SJSA1 (cell line): ENCODE measurements at regions not wholly inside any gene's neighbourhood (a gene's known extent, or its start where the extent isn't known, plus 50 kb on each side); places are given as distances from the start of the nearest gene placed in this dataset.

Source experiments
- DNase-seq, 2 experiments: peaks; one replicate each; pipeline ENCODE4 v3.0.0-alpha.2; 2015 to 2020; ENCODE audit warnings: low spot score in 2 of 2, low read depth in 1 of 2
- H3K27ac ChIP-seq: fragments of 250-450 bp; sonication (Bioruptor Pico); 2 replicates; pipeline ENCODE4 v1.5.1; 2020; ENCODE audit warnings: mild to moderate bottlenecking, moderate library complexity
- H3K27me3 ChIP-seq: fragments of 250-450 bp; sonication (Bioruptor Pico); replicated peaks from 2 replicates; pipeline ENCODE4 v1.5.1; 2020; ENCODE audit warnings: mild to moderate bottlenecking, moderate library complexity
- H3K36me3 ChIP-seq: fragments of 250-450 bp; sonication (Bioruptor Pico); 2 replicates; pipeline ENCODE4 v1.5.1; 2020; ENCODE audit warnings: mild to moderate bottlenecking
- H3K4me1 ChIP-seq: fragments of 250-450 bp; sonication (Bioruptor Pico); replicated peaks from 2 replicates; pipeline ENCODE4 v1.6.1; 2021; ENCODE audit warnings: mild to moderate bottlenecking
- H3K4me3 ChIP-seq: fragments of 250-450 bp; sonication (Bioruptor Pico); 2 replicates; pipeline ENCODE4 v1.5.1; 2020; ENCODE audit warnings: mild to moderate bottlenecking
- H3K9me3 ChIP-seq: fragments of 250-450 bp; sonication (Bioruptor Pico); replicated peaks from 2 replicates; pipeline ENCODE4 v1.5.1; 2020; ENCODE audit warnings: mild to moderate bottlenecking

DNA sequence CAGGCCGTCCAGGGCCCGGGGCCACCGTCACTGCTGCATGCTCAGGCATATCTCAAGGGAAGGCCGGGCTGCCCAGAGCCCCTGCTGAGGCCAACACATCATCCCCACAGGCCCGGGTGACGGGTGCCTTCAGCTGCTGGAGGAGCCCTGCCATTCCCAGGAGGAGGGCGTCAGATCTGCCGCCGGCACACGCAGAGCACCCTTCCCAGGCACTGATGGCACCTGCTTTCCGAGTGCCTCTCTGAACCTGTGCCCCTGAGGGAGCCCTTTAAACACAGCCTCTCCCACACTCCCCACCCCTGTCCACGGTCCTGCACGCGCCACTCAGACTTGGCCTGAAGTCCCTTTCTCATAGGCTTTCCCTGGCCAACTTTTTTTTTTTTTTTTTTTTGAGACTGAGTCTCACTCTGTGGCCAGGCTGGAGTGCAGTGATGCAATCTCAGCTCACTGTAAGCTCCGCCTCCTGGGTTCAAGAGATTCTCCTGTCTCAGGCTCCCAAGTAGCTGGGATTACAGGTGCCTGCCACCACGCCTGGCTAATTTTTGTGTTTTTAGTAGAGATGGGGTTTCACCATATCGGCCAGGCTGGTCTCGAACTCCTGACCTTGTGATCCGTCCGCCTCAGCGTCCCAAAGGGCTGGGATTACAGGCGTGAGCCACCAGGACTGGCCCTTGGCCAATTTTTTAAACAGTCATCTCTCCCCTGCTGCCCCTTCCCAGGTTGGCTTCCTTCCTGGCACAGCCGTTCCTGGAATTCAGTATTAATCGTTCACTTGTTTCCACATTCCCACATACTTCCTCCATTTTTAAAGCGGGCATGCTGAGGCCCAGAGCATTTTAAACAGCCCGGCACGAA, 211.7 kb downstream of the NDUFA10 start:
- Histone ChIP-seq H3K27ac (no peak overlapping the region), H3K36me3 (no peaks in the 10 kb centered on the region), H3K27me3 (no peaks in the 10 kb centered on the region; the same call in 1 of the 2 replicates), H3K4me3 (no peak overlapping the region), H3K4me1 (no peaks in the 10 kb centered on the region), H3K9me3 (no peaks in the 10 kb centered on the region; the same call in 1 of the 2 replicates)
- DNase-seq = peak in 1 of 2 experiments; percentile 35

DNA sequence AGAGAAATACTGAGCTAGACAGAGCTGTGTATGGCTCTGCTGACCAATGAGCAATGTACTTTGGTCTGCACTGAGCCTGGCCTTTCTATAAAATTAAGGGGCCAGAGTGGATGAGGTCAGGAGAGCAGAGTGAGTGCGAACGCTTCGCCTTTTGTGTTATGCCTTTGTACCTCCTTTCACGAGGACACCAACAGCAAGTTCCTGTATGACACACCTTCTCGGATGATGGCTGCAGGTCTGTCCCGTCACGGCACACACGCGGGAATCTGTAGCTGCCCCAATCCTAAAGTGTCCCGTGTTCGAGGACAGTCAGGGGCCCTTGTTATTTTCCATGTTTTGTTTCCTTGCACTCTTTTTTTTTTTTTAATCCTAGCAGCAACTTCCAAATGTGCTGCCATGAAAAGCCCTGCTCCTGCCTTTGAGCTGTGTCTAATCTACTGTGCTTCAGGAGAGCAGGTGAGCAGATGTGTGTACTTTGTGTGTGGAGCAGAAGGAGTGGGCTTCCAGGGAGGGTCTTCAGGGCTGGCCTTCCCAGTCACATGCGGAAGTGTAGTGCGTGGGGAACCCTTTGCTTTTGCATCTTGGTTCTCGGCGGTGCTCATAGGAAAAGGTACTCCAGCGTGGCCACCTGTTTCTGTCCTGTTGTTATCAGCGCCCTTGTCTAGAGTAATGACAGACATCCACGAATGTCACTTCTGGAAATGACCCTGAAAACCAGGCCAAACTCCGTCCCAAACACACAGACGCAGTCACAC, 213.2 kb downstream of the NDUFA10 start:
- Histone ChIP-seq H3K4me1 (no peaks in the 10 kb centered on the region), H3K27me3 (peaks cover 5% of the 10 kb centered on the region), H3K4me3 (no peak overlapping the region), H3K27ac (no peak overlapping the region), H3K36me3 (no peaks in the 10 kb centered on the region), H3K9me3 (no peaks in the 10 kb centered on the region; the same call in 1 of the 2 replicates)
- peak in 1 of 2 experiments; percentile 21 for DNase-seq

DNA sequence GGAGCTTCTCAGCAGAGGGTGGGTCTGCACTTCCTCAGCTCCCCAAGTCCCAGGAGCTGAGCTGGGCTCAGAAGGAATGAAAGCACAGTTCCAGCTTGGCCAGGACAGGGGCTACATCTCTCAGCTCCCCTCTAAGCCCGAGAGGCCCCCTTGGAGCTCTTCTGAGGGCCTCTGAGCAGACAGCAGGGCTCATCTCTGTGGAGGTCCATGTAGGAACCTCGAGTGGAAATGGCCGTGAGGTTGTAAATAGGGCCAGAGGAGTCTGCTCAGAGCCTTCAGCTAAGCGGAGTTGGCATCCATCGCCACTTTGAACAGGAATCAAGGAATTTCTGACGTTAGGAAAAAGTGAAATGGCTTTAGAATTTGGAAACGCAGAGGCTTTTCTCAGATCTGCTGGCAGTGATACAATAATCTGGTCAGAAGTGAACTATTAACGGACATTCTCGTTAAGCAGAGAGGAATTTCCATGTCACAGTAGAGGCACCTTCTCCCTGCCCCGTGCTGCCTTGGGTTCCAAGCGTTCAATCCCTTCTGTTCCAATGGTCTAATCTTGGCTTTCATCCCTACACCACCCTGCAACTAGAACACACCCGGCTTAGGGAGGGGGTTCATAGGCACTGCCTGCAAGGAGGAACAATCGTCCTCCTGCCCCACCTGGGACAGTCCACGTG, 213.9 kb downstream of the NDUFA10 start:
- DNase-seq = peak in 1 of 2 experiments; percentile 23
- Histone ChIP-seq H3K36me3 (no peaks in the 10 kb centered on the region), H3K4me3 (no peak overlapping the region), H3K4me1 (no peaks in the 10 kb centered on the region), H3K27me3 (peaks cover 5% of the 10 kb centered on the region), H3K27ac (no peak overlapping the region), H3K9me3 (no peaks in the 10 kb centered on the region; the same call in 1 of the 2 replicates)

GRCh38 chr2:239809391-239809790, 215.8 kb downstream of the NDUFA10 start:
- no peaks in the 10 kb centered on the region for H3K36me3 ChIP-seq
- H3K9me3 ChIP-seq = no peaks in the 10 kb centered on the region
- DNase-seq = peak in 1 of 2 experiments; percentile 31
- H3K27ac ChIP-seq = no peak overlapping the region
- no peak overlapping the region for H3K4me3 ChIP-seq
- H3K27me3 ChIP-seq = peaks cover 5% of the 10 kb centered on the region
- H3K4me1 ChIP-seq = no peaks in the 10 kb centered on the region

DNA sequence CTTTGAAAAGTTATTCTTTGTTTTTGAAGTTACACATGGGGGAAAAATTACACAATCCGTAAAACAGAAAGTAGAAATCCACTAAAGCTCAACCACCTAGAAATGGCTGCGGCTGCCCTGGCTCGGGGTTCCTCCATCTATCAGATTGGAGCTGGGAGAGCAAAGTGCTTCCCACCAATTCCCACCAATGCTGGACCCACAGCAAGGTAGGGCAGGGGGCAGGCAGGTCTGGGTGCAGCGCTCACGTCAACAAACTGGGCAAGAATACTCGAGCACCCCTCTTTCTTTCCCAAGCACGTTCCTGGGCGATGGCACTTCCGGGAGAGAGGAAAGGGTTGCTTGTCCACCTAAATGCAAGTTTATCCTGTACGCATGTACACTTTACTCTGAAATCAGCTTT, 217.6 kb downstream of the NDUFA10 start:
- Histone ChIP-seq H3K27ac (no peak overlapping the region), H3K4me1 (no peaks in the 10 kb centered on the region), H3K36me3 (no peaks in the 10 kb centered on the region), H3K4me3 (no peak overlapping the region), H3K9me3 (no peaks in the 10 kb centered on the region), H3K27me3 (peaks cover 5% of the 10 kb centered on the region)
- DNase-seq = peak in 1 of 2 experiments; percentile 25

DNA sequence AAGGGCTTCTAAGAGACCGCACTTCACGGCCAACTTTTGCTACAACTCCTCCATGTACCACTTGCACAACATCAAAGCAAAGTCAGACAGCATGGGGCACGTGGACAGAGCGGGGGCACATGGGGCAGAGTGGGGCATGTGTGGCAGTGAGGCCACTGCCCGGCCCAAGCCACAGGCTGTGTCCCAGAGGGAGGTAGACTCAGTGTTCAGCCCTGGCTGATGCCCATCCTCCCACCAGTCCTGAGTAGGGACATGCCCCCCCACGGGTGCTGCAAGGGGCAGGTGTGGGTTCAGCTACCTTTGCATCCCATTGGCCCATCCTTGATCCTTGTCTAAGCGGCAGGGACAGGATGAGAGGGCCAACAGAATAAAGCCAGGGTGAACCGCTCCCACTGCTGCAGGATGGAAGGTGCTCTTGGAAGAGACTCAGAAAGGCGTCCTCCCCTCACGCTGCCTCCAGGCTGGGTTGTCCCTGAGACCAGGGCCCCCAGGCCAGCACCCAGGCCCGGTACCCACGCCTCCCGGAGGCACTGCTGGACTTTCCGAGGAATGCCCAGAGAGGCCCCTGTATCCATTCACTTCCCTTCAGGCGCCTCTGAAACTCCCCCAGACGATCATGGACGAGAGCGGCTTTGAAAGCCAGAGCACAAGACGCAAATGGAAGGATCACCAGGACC, 218.2 kb downstream of the NDUFA10 start:
- Histone ChIP-seq H3K27ac (no peak overlapping the region), H3K4me1 (no peaks in the 10 kb centered on the region), H3K4me3 (no peak overlapping the region), H3K36me3 (no peaks in the 10 kb centered on the region), H3K9me3 (no peaks in the 10 kb centered on the region), H3K27me3 (peaks cover 5% of the 10 kb centered on the region)
- DNase-seq = peak in 1 of 2 experiments; percentile 30

GRCh38 chr2:239806276-239806675, 218.9 kb downstream of the NDUFA10 start:
- Histone ChIP-seq H3K27ac (no peak overlapping the region), H3K4me1 (no peaks in the 10 kb centered on the region), H3K9me3 (no peaks in the 10 kb centered on the region)

DNA sequence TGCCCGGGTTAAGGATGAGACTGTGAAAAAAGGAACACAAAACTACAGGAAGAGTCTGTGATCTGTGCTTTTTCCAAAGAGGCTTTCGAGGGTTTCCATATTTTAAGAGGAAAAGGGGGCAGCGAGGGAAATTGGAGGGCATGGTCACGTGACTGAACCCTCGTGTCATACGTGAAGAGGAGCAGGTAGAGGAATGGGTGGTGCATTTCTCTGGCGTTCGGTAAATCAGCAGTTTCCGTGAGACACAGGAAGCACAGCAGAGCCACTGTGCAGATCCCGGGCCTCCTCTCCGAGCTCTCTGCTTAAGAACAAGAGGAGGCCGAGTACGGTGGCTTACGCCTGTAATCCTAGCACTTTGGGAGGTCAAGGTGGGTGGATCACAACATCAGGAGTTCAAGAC, 219.7 kb downstream of the NDUFA10 start:
- Histone ChIP-seq H3K27me3 (peaks cover 5% of the 10 kb centered on the region), H3K9me3 (no peaks in the 10 kb centered on the region), H3K36me3 (no peaks in the 10 kb centered on the region), H3K4me1 (no peaks in the 10 kb centered on the region), H3K4me3 (no peak overlapping the region), H3K27ac (no peak overlapping the region)
- DNase-seq = peak in 1 of 2 experiments; percentile 20

More at GRCh38 chr2:239806276-239806675, 218.9 kb downstream of the NDUFA10 start:
- no peaks in the 10 kb centered on the region for H3K36me3 ChIP-seq
- H3K27me3 ChIP-seq = peaks cover 5% of the 10 kb centered on the region
- peak in 1 of 2 experiments; percentile 22 for DNase-seq
- H3K4me3 ChIP-seq = no peak overlapping the region

- Histone ChIP-seq H3K36me3 (no peaks in the 10 kb centered on the region), H3K4me1 (no peaks in the 10 kb centered on the region), H3K9me3 (no peaks in the 10 kb centered on the region), H3K27me3 (peaks cover 5% of the 10 kb centered on the region), H3K27ac (no peak overlapping the region), H3K4me3 (no peak overlapping the region)
- peak in 1 of 2 experiments; percentile 33 for DNase-seq
Measured at GRCh38 chr2:239805043-239805329, 220.2 kb downstream of the NDUFA10 start.

DNA sequence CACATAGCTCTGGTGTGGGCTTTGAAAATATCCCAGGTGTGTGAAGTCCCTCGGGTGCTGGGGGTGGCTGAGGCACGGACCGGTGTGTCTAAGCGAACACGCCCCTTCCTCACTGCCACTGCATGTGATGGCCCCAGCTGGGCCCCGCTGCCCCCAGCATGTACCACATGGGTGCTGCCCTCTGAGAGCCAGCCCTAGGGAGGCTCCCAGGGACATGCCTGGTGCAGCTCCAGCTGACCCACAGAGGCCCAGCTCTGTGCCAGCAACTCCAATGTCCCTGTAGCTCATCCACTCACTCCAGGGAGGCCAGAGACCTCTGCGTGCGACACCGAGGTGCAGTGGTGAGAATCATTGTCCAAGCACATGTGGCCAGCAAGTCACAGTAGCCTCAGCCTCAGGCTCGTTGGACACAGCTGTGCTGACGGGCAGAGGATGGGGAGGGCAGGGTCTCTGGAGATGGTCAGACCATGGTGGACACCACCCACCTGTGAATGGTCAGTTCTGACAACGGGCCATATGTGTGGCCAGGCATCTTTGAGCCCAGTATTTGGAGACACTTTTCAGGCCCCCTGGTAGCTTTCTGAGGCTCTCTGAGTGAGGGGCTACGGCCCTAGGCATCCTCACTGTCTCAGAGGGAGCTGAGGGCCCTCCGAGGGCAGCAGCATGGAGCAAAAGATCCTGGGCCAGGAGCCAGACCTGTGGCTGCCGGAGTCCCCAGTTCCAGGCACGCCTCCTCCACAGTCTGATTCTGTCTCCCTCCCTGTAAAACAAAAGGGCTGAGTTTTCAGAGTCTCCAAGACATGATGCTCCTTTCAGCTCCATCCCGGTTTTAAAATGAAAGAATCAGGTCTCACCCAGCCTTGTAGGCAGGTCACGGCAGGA, 220.7 kb downstream of the NDUFA10 start:
- Histone ChIP-seq H3K4me3 (no peak overlapping the region), H3K27me3 (peaks cover 5% of the 10 kb centered on the region; the same call in 1 of the 2 replicates), H3K36me3 (no peaks in the 10 kb centered on the region), H3K9me3 (no peaks in the 10 kb centered on the region), H3K4me1 (no peaks in the 10 kb centered on the region), H3K27ac (no peak overlapping the region)
- DNase-seq = peak in 1 of 2 experiments; percentile 32

DNA sequence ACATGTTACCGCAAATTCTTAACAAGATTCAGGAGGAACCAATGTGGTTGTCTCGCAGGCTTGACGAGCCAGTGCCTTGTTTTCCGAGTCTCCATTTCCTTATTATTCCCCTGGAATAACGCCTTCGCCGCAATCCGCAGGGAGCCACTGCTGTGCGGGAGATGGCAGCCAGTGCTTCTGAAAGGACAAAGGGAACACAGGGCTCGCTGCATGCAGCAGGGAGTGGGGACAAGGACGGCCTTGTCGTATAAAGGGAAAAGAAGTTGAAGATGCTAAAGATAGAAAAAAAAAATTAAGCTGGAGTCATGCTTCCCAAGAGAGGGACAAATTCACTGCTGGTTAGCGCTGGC, 221.4 kb downstream of the NDUFA10 start:
- Histone ChIP-seq H3K4me1 (no peaks in the 10 kb centered on the region), H3K36me3 (no peaks in the 10 kb centered on the region), H3K9me3 (no peaks in the 10 kb centered on the region), H3K27me3 (peaks cover 5% of the 10 kb centered on the region; the same call in 1 of the 2 replicates), H3K27ac (no peak overlapping the region), H3K4me3 (no peak overlapping the region)
- peak in 1 of 2 experiments; percentile 28 for DNase-seq

DNA sequence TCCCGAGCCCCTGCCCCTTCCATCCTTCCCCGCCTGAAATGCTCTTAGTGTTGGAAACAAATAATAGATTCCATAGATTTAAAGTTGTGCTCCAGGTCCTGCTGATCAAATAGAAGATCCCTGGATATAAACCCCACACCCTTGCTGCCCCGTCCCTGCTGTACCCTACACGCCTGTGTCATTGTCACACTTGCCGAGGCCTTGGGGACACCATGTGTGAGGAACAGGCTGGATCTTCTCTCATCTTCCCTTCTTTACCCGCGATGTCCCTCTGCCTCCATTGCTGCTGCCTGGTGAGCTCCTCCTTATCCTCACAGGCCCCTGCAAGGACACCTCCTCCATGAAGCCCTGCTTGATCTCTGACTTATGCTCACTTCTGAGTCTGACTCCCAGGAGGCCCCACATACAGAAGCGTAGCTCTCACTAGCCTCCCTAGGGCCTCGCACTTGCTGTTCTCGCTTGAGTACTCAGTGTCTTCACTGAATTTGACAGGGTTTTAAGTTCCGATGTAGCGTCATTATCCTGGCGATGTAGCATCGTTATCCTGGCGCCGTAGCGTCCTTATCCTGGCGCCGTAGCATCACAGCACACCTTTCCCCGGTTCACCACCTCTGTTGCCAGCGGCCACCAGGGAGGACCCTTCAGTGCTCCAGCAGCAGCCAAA, 221.9 kb downstream of the NDUFA10 start:
- Histone ChIP-seq H3K27me3 (peaks cover 4% of the 10 kb centered on the region; the same call in 1 of the 2 replicates), H3K36me3 (no peaks in the 10 kb centered on the region), H3K27ac (no peak overlapping the region), H3K4me3 (no peak overlapping the region), H3K9me3 (no peaks in the 10 kb centered on the region), H3K4me1 (no peaks in the 10 kb centered on the region)
- peak in 1 of 2 experiments; percentile 19 for DNase-seq
